Stimulated activated CD8-positive, alpha-beta memory T cell treated with anti-CD3 and anti-CD28 coated beads, Interleukin-2, amount 100 ng/mL, for 48 hours (primary cell): ENCODE measurements at regions not wholly inside any gene's neighbourhood (a gene's known extent, or its start where the extent isn't known, plus 50 kb on each side); places are given as distances from the start of the nearest gene placed in this dataset.
"Not testable (repeated sequence)": the region's sequence is repeated elsewhere in the genome, so short reads cannot be mapped to it uniquely, and the experiment has no call there.

Experiments
- DNase-seq, 2 donors: peaks; one replicate each; pipeline ENCODE4 v3.0.0-alpha.2; 2020; ENCODE audit warnings: low read depth in 2 of 2

DNA sequence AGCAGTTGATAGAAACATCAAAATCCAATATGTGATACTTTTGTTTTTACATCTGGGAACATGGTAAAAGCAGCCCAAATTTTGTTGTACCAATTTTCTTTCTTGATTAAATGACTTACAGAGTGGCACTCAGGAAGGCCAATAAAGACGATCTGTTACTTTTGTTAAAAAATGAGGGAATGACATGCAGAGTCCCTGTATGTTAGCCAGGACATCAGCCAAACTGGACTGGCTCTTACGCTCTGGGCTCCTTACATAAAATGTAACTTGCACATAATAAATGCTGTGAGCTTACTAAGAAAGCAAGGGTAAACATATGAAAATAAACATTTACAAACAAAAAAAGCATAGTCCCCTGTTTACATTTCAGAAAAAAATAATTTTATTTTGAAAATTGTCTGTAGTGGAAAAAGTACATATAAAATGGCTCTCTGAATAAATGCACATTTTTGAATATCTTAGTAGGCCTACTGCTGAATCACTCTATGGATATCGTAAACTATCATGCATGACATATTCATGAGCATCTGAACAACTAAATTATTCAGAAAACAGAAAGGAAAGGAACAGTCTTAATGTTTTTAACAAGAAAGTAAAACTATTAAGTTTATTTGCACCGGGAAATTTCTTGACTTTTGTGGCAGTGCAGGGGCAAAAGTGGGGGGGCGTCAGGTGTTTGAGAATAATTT, 534.5 kb downstream of the KCTD12 start:
- no peak for DNase-seq

DNA sequence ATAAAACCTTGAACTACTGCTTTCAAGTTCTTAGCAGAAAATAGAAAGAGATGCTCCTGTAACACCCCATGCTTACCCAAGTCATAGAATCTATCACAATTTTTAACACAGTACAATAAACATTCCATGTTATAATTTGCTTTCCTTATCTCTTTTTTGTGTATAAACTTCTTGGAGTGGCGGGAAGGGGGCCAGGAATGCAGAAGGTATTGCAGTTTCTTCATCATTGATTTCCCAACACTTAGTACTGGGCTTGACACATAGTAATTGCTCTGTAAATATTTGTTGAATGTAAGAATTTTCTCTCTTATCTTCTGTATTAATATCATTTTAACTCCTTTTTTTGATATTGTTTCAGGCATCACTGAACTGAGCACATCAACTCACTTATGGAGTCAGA, 535.8 kb downstream of the KCTD12 start:
- no peak for DNase-seq

DNA sequence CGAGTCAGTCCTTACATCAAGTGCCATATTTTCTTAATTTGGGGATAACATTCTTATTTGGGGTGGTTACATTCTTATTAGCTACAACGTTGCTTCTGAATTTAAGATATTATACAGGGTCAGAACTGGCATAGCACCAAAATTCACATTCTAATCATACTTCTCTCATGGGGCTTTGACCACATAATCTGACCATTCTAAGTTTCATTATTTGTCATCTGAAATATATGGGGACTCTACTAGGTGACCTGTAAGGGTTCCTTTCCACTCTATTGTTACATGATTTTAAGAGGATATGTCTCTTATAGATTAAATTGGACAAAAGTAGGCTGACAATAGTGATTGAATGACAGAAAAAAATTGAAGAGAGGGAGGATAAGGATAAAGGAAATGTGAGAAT, 536.5 kb downstream of the KCTD12 start:
- no peak for DNase-seq

DNA sequence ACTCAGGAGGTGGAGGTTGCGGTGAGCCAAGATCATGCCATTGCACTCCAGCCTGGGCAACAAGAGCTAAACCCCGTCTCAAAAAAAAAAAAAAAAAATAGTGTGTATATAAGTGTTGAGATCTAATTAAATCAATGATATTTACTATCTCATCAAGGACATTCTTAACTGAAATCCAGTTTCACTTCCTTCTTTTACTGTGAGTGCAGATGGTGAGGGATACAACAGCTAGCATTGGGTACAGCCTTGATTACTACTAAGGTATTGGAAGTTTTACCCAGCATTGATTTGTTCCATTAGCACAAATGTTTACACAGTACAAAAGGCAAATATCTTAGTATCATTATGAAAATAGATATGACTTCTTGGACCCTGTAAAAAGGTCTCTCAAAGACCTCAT, 546.6 kb downstream of the KCTD12 start:
- DNase-seq = no peak

DNA sequence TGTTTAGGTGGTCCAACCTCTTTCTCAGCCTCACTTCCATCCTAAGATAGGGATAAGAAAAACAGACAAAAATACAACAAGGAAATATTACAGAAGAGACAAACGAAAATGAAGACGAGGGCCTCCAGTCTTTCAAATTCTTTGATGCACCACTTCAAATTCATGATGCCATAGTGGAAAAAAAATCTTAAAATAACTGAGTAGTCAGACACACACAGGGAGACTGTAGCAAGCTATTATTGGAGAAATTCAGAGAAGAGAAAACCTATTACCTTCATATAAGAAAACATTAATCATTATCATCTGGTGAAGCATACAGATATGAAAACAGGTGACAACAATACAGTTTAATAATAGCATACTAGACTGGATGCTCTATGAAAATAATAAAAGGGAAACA, 548.2 kb downstream of the KCTD12 start:
- DNase-seq = no peak

DNA sequence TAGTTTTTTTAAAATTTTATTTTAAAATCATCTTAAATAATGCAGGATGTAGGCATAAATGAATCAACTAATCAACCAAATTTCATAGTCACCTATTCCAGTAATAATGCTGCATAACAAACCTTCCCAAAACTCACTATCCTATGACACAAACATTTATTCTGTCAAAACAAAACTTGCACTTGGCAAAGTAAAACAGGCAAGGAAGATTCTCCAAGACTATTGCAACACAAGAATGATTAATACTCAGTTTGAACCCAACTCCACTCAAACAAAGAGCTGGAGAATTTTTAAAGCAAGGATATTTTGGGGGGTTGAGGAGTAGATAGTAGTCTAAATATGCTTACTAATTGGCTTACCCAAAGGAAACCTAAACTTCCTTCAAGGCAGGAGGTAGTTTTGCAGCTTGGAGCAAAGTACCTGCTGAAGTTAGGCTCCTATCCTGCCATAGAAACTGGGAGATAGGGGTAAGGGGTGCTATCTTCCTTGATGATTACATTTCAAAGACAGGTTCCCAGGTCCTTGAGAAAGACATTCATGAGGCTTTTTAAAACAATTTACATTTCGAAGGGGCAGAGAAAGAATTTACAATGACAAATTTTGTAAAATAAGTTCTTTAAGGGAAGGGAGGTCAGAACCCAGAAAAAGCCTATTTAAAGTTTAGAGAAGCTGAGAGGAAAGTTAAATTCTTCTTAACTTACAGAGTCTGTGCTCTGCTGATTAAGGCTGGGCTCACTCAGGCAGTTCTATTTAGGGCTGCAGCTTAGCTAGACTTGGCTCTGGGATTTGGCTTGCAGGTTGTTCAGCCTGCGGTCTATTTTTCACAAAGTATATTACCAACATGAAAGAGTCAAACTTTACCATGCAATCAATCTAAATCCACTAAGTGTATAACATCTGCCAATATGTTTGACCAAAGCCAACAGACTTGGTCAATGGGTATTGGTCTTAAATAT, 549.0 kb downstream of the KCTD12 start:
- DNase-seq = no peak

DNA sequence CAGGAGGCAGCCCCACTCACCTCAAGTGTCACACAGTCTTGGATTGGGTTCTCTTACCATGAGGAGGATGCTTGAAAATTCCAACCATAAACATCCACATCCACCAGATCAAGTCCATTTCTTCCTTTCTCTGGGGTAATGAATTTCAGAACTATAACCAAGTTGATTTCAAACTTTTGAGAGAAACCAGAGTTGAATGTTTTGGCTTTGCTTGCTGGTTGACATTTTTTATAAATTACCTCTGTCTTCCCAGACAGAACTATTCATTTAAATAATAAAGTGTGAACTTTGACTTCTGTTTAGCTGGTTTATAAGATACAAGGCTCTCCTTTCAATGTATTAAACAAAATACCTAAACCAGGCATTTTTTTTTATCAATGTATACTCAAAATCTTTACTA, 550.7 kb downstream of the KCTD12 start:
- no peak for DNase-seq

DNA sequence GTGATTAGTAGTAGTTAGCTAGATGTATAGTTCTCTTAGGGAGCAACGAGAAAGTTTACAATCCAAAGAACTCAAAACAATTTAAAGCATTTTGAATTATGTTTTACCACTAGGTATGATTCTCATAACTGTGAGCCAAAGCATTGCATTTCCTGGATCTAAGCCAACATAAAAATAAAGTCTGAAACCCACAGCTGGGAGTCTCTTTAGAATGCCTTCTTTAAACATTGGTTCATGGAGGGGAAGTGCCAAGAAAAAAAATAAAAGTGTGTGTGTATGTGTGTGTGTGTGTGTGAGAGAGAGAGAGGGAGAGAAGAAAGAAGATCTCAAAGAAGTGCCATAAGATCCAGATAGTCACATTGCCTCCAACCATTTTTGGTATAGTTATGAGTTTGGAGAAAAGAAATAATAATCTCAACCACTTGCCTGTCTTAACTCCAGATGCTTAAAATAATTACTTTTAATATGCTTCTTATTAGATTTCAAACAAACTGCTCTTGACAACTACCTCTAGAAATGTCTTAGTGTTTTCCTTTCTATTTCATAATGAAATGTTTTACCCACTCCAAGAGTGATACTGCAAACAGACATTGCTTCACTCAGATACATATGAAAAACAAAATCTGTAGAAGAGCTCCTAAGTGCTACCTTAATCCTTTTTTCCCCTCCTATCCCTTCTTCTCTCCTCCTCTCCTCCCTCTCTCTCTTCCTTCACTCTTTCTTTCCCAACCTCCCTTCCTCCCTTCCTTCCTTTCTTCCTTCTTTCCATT, 554.1 kb downstream of the KCTD12 start:
- DNase-seq = no peak

DNA sequence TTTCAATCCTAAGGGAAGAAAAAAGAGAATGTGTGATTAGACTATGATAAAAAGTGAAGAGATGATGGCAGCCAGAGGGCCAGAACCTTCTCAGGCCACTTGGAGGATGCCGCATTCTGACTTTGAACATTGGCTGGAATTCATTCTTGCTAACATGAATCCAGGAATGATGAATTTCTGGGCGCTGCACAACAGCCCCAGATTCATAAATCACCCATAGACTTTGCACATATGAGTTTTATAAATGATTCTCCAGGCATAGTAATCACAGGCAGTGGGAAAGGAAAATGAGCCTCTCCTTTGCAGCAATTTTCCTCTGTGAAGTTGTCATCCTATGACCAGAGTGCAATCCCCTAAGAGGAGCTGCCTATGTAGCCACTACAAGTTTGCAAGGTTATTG, 555.4 kb downstream of the KCTD12 start:
- DNase-seq = no peak

DNA sequence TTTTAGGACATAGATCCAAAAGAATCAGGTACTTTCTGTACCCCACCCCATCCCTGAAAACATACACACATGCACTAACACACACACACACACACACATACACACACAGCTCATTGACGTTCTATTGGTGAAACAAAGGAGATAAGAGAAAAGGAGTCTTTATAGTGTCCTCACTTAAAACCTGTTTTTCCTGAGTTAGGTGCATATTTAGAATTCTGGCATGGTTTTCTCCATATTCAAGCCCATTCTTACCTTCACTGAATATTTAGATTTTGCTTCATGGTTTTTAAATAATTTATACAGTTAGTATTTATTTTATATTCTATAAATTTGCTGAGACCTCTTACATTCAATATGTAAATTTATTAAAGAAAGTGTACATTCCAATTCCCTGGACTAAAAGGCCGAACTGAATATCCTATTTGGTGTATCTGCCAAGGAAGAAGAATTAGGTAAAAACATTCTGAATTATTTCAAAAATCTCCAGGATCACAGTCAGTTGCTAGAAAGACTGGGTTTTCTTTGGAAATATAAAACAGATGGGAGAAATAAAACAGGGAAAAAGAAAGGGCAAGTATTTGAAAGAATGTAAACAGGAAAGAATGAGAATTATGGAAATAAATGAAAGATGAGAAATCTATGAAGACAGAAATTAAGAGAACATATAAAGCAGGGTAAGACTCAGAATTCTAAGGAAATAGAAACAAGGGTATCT, 556.2 kb downstream of the KCTD12 start:
- no peak for DNase-seq

DNA sequence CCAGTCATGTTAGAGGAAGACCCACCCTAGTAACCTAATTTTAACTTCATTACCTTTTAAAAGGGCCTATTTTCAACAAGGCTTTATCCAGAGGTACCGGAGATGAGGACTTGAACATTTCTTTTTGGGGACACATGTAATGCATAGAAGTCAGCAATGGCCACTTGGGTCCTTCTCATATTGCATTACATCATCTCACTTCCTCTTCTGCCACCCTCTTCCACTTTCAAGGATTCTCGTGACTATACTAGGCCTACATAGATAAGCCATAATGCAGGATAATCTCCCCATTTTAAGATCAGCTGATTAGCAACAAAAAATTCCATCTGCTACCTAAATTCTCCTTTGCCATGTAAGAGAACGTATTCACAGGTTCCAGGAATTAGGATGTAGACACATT, 557.2 kb downstream of the KCTD12 start:
- no peak for DNase-seq

DNA sequence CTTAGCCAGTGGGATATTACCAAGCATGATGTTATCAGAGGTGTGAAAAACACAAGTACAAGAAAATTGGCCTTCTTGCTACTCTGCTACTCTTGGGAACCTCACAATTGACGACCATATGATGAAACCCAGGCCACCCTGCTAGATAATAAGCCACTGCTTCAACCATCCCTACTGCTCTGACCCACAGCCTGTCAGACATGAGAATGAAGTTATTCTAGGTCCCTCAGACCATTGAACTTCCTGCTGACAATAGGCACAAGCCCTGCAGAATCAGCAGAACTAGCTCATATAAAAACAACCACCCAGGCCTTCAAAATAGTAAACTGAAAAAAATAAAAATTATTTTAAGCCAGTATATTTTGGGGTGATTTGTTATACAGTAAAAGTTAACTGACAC, 559.9 kb downstream of the KCTD12 start:
- DNase-seq = no peak

DNA sequence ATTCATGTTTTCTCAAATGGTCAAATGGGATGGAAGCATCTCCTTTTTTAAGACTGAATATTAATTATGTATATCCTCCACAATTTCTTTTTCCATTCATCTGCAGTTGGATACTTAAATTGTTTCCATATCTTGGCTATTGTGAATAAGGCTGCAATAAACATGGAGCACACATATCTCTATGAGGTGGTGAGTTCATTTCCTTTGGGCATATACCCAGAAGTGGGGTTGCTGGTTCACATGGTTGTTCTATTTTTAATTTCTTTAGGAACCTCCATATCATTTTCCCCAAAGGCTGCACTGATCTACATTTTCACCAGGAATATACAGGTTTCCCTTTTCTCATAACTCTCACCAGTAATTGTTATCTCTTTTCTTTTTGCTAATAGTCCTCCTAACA, 566.3 kb downstream of the KCTD12 start:
- DNase-seq = no peak

DNA sequence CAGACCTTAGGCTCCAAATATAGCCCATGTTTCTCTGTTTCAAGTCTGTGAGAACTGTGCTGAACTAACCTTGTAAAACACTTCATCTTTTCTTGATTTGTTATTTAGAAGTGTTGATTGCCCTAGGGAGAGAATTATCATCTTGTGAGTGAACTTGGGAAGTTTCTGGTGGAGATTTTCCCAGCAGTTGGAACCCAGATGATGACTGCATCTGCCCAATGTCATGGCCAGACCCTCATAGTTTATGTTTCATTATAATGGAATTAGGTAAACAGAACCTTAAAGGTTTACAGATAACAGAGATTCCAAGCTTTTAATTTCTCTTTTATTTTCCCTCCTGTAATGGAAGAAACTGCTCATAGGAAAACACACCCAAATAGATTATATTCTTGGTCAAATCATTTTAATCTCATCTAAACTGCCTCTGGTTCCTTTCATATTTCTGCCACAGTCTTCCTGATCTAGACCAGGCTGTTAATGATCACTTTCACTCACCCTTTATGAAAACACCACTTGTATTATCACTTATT, 569.1 kb downstream of the KCTD12 start:
- no peak for DNase-seq

DNA sequence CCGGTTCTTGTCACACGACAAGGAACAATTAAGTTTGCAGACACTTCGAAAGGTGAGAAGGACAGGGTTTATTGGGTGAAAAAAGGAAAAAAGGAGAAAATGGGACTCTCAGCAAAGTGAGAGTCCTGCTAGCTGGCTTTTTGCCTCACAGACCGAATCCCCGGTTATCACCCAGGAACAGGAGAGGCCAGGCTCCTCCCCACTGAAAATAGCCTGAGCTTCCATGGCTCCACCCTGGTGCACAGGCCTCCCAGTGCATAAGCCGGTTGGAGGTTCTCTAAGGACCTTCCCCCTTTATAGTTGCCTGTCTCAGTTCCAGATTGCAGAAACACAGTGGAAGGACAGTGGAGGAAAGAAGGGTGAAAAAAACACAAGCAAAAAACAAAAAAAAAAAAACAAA, 571.7 kb downstream of the KCTD12 start:
- no peak for DNase-seq

DNA sequence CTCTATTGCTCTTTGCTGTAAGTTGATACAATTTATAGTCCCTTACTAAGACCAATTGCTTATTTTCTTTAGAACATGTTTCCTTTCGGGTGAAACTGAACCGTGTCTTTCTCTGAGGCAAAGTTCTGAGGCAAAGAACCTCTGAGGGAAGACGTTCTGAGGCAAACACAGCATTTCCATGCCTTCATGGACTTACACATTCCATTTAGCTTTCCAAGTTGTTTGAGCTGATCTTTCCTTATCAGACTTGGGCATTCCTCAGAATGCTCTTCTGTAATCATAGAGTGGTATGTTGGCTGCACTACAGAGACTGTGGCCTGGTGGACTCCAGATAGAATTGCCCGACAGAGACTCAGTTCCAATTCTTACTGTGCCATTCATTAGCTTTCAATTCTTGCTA, 579.1 kb downstream of the KCTD12 start:
- no peak for DNase-seq

DNA sequence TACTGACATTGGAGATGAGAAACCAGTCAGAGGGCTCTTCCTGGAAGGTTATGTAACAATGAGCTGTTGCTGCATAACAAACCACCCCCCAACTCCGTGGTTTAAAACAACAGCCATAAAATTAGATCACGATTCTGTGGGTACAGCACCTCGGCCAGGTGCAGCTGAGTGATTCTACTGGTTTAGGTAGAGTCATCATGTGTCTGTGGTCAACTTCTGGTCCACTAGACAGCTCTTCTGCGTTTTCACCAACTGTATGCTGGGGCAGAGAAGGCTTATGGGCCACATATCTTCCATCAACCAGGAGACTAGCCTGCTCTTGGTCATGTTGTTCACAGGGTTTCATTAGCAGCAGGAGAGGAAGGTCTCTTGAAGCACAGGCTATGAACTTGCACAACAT, 585.5 kb downstream of the KCTD12 start:
- no peak for DNase-seq

DNA sequence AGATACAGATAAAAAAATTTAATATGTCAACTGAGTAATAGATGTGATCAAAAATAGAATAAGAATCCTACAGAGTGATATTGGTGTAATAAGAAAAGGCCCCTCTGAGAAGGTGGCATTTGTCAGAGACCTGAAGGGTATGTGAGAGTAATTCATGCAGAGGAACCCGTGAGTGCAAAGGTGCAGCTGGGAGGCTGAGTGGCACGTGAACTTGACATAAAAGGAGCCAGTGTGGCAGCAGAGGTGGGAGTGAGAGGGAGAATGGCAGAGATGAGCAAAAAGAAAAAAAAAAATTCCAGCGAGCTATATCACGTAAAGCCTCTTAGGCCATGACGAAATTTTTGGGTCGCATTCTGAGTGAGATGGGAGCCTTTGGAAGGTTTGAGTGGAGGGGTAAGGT, 588.9 kb downstream of the KCTD12 start:
- no peak for DNase-seq

DNA sequence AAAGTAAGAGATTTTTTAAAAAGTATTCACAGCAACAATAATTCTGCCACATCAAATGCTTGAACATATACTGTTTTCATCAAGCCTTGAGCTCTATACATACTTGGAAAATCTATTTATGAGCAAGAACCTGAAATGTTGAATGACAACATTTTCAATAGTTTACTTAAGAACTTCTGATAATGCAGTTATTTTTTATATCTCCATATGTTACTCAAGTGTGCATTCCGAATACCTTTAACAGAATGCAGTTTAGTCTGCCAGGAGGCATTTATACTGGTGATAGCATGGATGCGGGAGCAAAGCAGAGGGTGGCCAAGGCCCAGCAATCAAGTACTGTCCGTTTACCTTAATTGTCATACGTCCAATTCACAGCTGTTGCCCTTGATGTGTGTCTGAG, 589.5 kb downstream of the KCTD12 start:
- no peak for DNase-seq

DNA sequence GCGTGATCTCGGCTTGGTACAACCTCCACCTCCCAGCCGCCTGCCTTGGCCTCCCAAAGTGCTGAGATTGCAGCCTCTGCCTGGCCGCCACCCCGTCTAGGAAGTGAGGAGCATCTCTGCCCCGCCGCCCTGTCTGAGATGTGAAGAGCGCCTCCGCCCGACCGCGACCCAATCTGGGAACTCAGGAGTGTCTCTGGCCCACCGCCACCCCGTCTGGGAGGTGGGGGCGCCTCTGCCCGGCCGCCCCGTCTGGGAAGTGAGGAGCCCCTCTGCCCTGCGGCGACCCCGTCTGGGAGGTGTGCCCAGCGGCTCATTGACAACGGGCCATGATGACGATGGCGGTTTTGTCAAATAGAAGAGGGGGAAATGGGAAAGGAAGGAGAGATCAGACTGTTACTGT, 591.2 kb downstream of the KCTD12 start:
- DNase-seq = not testable (repeated sequence)

DNA sequence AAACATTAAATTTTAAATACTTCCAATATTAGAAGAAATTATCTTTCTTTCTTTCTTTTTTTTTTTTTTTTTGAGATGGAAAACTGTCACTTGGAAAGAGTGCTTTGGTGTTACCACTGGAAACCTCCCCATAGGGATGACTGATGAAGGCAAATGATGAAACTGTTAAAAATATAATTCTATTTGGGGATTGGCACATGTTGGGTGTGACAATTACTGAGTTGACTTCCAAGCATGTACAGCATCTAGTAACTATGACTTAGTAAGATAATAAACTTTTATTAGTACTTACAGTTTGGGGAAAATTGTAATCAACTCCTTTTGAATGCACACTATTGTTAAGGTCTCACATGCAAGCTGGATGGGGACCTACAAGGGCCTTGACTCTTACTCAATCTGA, 592.5 kb downstream of the KCTD12 start:
- no peak for DNase-seq

DNA sequence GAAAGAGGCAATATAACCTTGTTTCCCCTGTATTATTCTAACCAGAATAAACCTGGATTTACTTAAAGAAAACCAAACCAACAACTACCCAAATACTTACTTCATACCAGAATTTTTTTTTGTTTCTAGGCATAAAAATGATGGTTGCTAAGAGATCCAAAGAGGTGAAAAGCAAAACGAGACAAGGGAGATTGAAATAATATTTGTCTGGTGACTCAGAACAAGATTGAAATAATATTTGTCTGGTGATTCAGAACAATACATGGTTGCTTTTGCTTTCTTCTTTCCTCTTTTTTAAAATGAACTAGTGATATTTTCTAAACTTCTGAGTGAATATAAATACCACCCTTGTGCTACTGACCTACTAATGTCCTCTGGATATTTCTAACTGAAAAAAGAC, 592.9 kb downstream of the KCTD12 start:
- no peak for DNase-seq
